B cell (primary cell): ENCODE measurements at regions not wholly inside any gene's neighbourhood (a gene's known extent, or its start where the extent isn't known, plus 50 kb on each side); places are given as distances from the start of the nearest gene placed in this dataset.

Experiments
- CTCF ChIP-seq: fragments of 200-600 bp; IDR thresholded peaks from one replicate; pipeline ENCODE4 v1.8.0; 2022; ENCODE audit warnings: antibody characterized with exemption, mild to moderate bottlenecking
- EZH2 ChIP-seq: IDR thresholded peaks from 2 replicates; pipeline ENCODE4 v1.6.1; 2012; ENCODE audit warnings: borderline replicate concordance, low read depth, mild to moderate bottlenecking, moderate library complexity, low read length; ENCODE audit not compliant: insufficient read depth, poor library complexity, severe bottlenecking

DNA sequence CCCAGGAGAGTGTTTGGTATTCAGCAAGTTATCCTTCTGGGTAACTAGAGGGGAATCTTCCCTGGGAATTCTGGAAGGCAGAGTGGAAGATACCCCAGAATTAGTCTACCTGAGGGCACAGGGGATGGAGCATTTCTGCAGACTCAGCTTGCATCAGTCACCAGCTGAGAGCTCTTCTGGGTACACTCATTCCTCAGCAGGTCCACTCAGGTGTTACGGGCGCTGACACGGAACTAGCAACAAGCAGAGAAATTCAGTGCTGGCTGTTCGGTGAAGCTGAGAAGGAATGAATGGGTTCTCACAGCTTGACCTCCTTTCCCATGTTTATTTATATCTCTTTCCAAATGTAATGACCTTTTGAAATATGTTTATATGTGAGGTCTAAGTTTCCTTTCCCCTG, 106.0 kb upstream of the PNPLA4 start:
- TF ChIP-seq CTCF, result no peak
- TF ChIP-seq EZH2, result no peak
